HG02798 (cell line): ENCODE measurements at regions not wholly inside any gene's neighbourhood (a gene's known extent, or its start where the extent isn't known, plus 50 kb on each side); places are given as distances from the start of the nearest gene placed in this dataset.

Experiments used
- ATAC-seq: cut with Tn5 transposase; IDR thresholded peaks from one replicate; pipeline ENCODE4 v1.9.1; 2021; ENCODE audit warnings: mild to moderate bottlenecking; ENCODE audit not compliant: unreplicated experiment, poor library complexity

DNA sequence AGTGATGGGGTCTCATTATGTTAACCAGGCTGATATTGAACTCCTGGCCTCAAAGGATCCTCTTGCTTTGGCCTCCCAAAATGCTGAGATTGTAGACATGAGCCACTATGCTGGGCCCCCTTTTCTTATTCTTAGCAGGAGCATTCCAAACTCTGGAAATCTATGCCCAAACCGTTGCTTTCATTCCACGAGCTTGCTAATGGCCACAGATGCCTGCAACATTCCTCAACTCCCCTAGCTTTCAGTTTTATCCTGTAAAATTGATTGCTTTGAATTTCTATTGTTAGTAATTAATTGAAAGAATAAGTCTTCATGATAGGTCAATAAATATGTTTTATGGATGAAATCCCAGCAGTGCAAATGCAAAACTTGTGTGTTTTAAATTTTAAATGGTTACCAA lies 564.8 kb upstream of the WWC1 start:
- no peak for ATAC-seq

DNA sequence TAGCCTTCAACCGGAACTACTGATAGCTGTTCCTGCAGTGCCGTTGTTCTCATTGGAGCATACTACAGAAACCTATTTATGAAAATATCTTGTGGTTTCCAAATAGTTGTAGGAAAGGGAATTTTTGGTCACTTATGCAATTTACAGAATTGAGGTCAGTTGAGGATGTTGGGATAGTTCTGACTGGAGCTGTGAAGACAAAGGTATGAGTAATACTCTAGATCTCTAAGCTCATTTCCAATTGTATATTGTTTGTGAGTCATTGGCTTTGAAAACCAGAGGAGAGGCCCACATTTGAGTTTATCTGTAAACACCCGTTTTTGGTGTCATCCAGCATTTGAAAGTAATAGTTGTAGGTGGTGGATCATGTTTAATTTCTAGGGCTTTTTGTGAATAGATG lies 561.3 kb upstream of the WWC1 start:
- no peak for ATAC-seq

DNA sequence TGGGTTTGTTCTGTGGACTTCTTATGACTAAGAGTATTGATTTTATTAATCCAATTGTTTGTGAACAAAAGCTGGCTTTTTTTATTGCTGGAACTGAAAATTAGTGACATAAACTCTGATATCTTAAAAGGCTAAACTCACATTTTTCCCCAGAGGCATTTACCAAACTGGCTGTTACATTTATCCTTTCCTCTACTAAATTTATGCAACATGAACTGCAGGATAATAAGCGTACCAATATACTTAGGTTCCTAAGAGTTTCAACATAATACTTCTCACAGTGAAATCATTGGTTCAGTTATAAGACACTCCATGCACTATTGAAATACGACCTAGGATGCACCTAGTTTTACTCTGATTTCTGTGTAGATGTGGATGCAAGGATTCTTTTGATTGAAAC lies 560.8 kb upstream of the WWC1 start:
- no peak for ATAC-seq

DNA sequence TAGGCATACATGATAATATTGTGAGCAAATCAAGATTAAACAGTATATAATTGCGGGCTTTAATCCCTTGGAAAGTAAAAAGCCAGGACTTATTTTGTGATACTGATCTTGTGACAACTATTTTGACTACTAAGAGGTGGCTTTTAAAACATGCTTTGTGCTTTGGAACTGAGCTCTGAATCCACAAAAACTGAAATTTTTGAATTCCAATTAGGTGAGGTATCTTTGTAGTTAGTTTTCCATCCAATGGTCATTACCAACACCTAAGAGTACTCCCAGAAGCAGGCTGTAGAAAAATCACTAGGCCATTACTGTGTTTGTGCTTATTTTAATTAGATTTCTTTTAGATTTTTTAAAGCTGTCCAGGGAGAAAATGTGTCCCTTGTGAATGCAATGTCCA lies 559.5 kb upstream of the WWC1 start:
- ATAC-seq: no peak

DNA sequence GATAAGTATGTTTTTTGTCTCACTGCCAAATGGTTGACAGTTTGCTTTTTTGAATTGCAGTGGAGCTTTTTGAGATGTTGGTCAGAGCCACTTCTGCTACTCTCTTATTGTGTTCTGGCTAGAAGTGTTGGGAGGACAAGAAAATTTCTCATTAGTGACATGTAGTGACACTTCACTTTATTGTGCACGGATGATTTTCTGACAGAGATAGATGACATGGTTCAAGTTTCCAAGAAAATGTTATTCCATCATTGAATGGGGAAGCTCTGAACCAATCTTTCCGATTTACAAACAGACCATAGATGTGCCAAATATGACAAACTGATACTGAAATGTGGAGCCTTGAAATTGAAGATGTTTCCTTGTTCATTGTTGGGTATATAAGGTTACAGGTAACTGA lies 558.9 kb upstream of the WWC1 start:
- no peak for ATAC-seq

DNA sequence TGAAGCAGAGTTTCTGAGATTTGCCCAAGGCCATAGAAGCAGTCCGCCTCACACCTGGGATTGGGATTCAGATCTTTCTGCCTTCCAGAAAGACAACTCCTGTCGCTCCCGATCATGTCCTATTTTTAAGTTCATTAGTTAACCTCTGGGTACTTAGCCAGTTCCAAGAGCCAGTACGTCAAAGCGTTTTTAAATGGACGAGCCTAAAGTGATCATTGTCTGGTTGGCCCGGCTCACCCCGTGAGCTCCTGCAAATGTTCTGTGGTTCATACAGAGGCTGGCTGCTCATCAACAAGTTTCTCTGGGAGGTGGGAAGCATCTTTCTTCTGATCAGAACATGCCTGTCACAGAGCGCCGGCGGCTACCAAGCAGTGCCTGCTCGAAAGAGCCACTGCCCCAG lies 554.5 kb upstream of the WWC1 start:
- ATAC-seq: no peak

DNA sequence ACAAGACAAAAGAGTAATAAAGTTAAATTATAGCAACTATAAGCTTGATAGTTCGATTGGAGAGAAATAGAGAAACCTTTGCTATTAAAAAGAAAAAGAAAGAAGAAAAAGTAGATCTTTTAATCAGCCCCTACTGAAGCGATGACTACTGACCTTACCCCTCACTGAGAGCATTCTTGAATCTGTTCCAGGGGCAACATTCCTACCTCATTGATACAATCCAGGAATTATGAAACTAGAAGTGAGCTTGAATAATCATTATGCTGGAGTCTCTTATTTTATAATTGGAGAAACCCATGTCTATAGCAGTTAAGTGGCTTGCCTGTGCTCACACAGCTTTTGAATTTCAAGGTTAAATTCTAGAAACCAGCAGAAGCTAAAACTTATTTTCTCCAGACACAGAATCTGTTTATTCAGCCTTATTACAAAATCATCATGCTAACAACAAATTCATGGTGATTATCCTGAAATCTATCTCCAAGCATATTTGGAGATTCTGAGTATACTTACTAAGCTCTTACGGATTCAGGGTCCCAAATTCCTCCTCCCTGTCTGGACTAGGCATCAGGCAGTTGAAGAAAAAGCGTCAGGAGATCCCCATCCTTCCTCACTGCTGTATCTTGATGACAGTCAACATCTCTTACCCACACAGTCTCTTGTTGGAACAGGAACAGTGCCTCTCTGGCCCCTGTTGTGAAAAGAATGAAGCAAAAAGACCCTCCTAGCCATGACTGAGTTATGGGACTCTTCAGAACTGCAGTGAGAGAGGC lies 547.6 kb upstream of the WWC1 start:
- no peak for ATAC-seq

DNA sequence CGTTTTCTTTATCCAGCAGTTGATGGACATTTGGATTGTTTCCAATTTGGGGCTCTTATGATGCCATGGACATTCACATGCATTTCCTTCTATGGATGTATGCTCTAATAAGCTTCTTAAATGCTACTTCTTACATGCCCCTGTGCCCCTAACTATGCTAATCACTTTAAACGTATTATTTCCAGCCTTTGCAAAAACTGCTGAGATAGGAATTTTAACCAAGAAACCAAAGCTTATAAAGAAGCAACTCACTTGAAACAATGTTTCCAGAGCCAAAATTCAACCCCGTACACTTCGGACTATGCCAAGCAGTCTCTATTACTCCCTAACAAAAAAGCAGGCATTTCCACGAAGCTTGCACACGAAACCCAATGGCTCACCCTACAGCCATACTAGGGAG lies 545.6 kb upstream of the WWC1 start:
- ATAC-seq: no peak

DNA sequence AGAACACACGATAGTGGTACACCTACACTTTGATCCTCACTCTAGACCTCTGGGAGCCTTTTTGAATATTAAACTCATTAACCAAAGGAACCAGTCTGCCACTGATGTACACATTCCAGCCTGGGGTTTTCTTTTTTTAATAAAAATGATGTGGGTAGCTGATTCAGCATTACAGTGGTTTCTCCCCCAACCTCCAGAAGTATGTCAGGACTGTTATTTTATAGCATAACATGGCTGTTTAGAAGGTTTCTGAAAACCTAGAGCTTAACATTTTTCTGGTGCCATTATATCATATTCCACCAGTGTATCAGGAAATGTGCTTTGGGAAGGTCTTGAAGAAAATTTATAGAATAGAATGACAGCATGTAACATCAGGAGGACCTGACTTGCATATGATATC lies 540.9 kb upstream of the WWC1 start:
- no peak for ATAC-seq

DNA sequence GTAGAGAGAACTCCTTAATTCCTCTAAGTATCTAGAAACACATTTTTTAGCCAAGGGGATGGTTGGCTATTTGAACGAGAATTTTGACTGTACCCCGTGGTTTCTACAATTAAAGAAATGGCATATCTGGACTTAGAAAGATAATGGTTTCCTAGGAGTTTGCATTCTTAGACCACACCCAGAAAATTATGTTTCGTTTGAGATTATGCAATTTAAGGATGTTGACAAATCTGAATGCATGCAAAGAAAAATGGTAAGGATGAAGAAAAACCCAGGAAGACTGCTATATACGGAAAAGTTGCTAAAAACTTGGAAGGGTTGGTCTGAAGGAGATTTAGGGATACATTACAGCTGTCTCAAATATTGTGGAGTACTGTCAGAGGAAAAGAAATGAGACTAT lies 538.5 kb upstream of the WWC1 start:
- ATAC-seq: no peak

DNA sequence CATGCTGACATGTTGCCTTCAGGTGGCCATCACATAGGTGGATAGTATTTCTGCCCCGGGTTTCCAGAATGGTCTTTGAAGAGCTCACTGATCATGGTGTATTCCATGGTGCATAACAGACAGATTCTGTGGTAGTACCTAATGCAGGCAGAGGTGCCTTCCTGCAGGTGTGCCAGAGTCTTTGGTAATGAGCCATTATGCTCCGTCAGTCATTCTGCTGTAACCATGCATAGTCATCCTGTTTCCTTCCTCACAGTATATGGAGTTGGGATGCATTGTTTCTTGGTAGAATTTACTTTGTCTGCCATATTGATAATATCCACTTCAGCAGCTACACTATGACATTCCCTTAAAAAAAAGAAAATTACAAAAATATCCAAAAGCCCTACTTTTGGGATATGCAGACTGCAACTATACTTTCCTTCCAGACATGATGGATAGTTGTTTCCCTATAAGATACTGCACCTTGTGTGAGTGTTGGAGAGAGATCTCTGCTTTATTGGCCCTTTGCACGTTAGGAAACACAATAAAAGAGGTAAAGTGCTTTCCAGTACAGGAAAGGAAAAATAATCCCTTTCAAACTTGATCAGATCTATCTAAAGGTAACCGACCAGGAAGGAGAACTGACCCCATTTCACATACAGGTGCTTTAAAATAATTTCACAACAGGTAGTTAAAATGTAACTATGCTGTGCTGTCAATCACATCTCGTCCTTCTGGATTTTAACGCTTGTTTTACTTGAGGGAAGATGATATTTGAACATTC lies 537.5 kb upstream of the WWC1 start:
- ATAC-seq: no peak

DNA sequence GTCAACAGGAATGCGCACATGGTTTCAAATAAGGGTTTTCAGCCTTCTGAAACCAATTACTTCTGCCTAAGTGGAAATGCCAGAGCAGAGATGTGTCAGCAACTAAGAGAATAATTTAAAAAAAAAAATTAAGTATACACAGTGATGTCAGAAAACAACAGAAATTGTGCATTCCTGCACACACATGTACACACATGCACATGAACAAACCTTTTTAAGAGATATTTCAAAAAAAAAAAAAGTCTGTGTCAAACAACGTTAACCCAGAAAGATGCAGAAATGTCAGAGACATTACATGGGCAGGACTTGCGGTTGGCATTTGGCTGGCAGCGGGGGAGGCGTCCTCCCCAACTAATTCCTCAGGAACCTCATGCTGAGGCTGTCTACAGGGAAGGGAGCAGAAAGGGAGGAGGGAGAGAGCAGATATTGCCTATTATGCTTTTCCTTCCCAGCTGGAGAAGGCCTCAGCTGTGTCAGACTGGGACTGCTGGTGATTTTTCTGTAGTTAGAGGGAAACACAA lies 536.9 kb upstream of the WWC1 start:
- ATAC-seq: no peak

DNA sequence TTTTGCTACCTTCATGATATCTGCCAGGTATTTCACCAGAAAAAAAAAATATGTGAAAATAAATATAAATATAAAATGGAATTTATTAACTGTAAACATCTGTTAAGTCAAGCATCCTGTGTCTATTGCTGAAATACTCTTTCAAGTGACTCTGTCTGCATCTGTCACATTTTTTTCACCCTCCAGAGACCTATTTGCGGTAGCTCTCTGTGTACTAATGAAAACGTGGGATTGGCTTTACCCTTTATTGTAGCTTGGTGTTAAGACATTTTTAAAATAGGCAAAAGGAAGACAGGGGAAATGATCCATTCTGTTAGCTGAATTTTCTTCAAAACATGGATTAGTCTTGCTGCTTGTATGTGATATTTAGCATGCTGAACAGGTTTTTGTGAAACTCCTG lies 536.0 kb upstream of the WWC1 start:
- ATAC-seq: no peak

DNA sequence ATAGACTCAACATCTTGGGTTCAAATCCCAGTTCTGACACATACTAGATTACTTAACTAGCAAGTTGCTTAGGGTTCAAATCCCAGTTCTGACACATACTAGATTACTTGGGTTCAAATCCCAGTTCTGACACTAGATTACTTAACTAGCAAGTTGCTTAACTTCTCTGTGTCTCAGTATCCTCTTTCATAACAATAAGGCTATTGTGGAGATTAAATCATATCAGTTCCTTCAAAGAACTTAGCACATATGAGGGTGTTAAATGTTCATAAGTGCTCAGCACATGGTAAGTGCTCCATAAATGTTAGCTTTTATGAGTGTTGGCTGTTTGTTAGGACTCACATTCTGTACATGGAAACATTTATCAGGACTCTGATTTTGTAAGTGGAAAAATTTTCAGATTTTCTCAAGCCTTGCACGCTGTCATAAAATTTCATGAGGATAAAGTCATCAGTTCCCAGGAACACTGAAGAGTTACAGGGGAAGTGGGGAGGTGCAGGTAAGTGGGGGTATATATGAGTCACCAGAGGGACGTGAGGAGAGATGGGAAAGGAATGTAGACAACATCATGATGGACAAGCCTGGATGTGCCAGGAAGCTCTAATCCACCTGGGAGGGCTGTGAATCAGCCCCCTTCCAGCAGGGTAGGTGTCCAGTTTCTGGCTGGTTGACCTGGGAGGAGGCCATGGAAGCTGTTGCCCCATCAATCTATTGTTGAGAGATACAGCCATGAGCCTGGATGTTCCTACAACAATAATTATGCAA lies 532.2 kb upstream of the WWC1 start:
- ATAC-seq: no peak

DNA sequence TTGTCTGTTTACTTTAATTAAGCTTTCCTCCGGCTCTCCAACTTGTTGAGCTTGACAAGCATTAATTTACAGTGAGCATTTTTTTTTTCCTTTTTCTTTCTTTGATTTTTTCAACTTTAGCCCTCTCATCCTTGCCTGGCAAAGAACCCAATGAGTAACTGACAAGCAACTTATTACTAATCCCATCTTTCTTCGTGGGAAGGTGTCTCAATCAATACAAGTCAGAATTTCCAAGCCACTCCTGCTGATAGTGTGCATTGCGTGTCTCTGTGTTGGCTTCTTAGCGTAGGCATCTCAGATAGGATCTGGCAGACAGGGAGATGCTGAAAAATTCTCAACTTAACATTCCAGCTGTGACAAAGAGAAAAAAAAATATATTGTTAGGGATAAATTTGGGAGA lies 527.7 kb upstream of the WWC1 start:
- ATAC-seq: no peak

DNA sequence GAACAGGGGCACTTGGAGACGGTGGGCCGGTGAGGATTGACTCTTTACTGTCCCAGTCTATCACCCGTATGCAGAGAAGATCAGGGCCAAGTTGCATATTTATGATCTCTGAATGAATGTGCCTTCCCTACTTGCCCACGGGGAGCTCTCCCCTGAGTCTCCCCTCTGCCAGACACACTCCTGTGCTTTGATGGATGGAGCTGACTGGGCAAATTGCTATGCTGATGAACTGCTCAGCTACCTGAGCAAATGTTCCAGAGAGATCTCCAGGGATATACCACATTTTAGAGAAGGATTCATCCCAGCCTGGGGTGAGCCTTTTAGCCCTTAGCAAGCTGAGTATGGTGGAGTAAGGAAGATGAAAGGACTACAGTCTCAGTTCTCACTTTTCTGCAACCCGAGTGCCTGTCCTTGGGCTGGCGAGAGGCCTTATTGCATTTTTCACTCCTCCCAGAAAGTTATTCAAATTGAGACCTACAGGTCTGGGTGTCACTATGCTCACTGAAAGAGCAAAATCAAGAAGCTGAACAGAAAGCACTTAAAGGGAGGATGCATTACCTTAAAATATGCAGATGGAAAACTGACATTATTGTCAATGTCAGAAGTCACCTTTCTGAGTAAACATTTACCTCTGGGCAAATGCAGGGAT lies 526.7 kb upstream of the WWC1 start:
- ATAC-seq: no peak

DNA sequence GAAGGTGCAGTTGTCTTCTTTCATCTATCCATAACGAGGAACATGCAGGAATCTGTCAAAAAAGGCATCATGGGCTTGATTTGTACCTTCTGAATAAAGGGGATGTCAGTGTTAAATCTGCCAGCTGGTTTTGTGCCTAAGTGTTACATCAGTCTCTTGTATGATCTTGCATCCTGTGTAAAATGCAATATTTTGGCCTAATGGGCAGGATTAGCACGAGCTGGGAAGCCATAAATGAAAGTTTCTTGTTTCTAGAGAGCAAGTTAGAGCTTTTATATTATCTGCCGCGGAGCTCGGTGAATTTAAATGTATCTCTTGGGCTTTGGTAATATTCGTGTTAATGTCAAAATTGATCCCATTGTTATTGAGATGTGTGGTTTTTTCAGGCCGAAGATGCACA lies 526.1 kb upstream of the WWC1 start:
- no peak for ATAC-seq

DNA sequence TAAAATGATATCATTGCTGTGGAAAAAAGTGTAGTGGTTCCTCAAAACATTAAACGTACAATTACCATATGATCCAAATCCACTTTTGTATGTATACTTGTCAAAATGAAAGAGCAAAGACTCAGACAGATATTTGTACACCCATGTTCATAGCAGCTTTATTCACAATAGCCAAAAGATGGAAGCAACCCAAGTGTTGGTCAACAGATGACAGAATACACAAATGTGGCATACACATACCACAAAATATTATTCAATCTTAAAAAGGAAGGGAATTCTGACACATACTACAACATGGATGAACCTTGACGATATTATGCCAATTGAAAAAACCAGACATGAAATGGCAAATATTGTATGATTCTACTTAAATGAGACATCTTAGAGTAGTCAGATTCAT lies 524.5 kb upstream of the WWC1 start:
- no peak for ATAC-seq

DNA sequence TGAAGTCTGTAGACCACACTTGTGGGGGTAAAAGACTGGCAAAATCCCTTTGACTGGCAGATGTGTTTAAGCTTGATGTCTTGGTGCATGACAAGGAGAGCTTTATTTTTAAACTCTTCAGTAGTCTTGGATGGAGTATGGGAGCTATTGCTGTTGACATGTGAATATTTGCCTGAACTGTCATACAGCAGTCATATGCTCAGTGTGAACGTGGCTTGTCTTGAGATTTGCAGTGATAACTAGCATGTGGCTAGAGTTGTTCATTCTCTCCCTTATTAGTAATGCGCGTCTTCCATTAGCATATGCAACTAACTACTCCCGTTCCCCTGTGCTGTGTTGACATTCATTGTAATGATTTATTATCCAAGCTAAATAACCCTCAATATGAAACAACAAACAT lies 523.6 kb upstream of the WWC1 start:
- no peak for ATAC-seq

DNA sequence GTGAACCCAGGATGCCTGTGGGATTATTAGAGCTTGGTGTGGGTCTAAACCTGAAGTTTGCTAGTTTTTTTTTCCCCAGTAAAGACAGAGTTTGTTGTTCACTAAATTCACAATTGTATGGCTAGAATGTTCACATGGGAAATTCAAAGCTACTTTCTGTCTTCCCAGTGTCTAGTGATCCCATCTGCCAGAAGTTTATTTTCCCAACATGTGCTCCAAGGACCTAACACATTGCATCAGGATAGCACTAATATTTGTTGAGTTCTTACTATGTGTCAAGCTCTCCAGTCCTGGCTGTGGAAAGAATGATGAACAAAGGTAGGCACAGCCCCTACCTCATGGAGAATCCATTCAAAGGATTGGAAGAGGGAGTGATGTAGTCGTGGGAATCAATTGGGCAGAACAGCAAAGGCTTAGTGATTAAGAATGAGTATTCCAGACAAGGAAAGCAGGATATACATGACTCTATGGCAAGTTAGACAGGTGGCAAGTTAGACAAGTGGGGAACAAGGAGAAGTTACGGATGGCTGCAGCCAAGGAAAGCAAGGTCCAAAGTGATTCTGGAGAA lies 521.5 kb upstream of the WWC1 start:
- ATAC-seq: no peak
